ENCODE measurements at regions not wholly inside any gene's neighbourhood (a gene's known extent, or its start where the extent isn't known, plus 50 kb on each side); places are given as distances from the start of the nearest gene placed in this dataset.
"Not testable (repeated sequence)": the region's sequence is repeated elsewhere in the genome, so short reads cannot be mapped to it uniquely, and the experiment has no call there.

- no peak for DNase-seq
Observed at GRCh38 chr5:14054111-14054854, 88.9 kb upstream of the TRIO start.

DNA sequence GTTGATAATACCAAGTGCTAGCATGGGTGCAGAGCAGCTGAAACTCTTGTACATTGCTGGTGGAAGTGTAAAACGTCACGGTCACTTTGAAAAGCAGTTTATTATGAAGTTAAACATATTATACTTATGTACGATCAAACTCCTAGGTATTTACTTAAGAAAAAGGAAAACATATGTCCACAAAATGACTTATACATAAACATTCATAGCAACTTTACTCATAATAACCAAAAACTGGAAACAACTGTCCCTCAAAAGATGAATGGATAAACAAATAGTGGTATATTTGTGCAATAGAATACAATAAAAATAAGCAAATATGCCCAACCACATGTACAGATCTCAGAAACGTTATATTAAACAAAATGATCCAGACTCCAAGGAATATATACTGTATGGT is 92.3 kb upstream of the TRIO start:
- DNase-seq: no peak

- no peak for DNase-seq
Observed at GRCh38 chr5:14048434-14048833, 94.7 kb upstream of the TRIO start.

DNA sequence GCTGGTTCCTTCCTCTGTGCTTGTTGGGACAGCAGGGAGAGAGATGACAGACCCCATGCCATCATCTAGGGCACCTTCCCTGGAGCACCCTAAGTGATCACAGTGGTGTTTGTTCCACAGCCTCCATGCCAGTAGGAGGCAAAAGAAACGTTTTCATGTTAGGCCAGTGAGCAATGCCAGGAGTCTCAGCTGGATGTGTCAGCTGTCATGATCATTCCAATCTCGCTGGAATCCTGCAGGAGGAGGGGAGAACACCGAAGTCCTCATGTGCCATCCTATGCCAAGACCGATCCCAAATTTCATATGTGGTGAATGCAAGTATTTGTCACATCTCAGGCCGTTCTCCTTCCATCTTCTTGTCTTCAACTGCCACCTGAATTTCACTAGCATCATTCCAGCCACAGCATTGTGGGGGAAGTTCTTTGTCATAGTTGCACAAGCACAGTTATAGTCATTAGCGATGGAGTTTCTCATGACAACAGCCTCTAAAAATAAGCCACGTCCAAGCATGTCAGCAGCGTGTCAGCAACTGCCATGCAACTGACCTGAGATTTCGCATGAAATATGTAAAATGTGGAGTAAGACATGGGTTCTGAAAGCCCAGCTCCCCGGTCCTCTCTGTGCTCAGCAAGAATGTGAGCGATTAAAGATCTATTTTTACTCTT is 97.2 kb upstream of the DNAH5 start:
- no peak for DNase-seq

DNA sequence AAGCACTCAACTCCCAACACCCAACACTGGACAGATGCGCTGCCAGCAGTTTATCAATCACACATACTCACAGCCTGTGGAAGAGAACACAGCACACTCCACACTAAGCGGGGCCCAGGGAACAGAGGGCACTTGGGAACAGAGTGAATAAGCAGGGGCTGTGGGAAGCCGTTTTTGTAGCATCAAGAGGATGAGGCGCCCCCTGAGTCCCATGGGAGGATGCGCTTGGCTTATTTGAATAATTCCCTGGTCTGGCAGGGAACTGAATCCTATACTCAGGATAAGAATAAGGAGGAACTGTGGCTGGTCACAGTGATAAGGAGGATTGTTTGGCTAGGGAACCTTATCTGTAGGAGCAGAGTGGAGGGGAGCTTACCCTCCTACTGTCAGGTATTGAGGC is 96.1 kb upstream of the DNAH5 start:
- DNase-seq: no peak

DNA sequence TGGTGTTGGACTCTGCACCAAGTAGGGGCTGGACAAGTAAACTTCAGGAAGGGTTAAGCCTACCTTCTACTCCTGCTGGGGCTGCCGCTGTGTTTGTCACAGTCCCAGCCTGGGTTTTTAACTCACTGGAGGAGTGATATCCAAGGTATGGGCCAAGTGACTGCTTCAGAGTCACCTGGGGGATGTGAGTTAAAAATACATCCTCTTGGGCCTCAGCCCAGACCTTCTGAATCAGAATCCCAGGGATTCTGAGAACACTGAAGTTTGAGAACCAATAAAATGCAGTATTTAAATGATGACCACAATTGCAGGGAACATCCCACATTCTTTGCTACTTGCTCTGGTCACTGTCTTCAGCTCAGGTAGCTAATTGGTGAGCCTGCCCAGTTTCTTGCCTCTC is 95.1 kb upstream of the DNAH5 start:
- no peak for DNase-seq

DNA sequence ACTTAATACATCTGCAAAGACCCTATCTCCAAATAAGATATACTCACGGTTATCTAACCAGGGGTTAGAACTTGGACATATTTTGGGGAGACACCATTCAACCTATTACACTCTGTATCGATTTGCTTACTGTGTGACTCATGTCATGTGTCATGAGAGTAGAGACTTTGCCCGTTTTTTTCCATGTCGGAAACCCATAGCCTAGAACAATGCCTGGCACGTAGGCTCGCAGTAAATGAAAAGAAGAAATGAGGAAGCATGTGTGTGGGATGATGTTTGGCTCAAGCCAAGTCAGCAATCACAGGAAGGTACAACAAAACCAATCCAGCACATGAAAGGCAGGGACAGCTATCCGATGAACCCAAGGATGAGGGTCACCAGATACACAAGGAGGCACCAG is 94.6 kb upstream of the DNAH5 start:
- DNase-seq: no peak

GRCh38 chr5:14038341-14038959 is 94.0 kb upstream of the DNAH5 start:
- DNase-seq: no peak

- no peak for DNase-seq
Observed at GRCh38 chr5:14036947-14037346, 92.5 kb upstream of the DNAH5 start.

- DNase-seq: no peak
Observed at GRCh38 chr5:14036514-14036913, 92.0 kb upstream of the DNAH5 start.

GRCh38 chr5:14035859-14036503 is 91.5 kb upstream of the DNAH5 start:
- DNase-seq: peak; percentile 37 to 64

DNA sequence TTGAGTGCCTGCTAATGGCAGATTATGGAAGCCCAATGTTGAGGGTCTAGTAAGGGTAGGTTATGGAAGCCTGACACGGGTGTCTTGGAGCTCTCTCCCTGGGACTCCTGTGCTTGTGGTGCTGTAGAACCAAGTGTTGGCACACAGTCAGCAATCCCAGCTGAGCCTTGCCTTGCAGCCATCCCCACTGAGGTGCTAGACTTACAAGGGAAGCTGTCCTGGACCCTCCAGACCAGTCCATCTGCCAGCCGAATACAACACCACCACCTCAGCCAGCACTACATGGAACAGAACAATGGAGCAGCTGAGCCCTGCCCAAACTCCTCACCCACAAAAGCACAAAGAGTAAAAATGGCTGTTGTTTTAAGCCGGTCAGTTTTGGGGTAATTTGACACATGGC is 90.5 kb upstream of the DNAH5 start:
- peak in 1 of 2 experiments; percentile 30 for DNase-seq

DNA sequence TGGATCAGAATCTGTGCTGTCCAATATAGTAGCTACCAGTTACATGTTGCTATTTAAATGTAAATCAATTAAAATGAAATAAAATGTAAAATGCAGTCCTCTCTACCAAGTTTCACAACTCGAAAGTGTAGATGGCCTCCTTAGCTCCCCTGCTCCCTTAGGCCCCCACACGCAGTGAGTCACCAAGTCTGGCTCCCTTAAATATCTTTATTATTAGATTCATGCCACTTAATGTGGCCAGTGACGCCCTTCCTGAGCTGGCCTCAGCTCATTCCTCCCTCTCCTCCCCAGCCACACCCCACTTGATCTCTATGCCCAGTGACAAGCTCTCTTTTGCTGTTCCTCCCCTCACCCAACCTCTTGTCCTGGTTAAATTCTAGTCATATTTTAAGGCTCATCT is 88.4 kb upstream of the DNAH5 start:
- DNase-seq: no peak

- no peak for DNase-seq
Observed at GRCh38 chr5:14028938-14029584, 84.6 kb upstream of the DNAH5 start.

- no peak for DNase-seq
Observed at GRCh38 chr5:14028188-14028587, 83.7 kb upstream of the DNAH5 start.

DNA sequence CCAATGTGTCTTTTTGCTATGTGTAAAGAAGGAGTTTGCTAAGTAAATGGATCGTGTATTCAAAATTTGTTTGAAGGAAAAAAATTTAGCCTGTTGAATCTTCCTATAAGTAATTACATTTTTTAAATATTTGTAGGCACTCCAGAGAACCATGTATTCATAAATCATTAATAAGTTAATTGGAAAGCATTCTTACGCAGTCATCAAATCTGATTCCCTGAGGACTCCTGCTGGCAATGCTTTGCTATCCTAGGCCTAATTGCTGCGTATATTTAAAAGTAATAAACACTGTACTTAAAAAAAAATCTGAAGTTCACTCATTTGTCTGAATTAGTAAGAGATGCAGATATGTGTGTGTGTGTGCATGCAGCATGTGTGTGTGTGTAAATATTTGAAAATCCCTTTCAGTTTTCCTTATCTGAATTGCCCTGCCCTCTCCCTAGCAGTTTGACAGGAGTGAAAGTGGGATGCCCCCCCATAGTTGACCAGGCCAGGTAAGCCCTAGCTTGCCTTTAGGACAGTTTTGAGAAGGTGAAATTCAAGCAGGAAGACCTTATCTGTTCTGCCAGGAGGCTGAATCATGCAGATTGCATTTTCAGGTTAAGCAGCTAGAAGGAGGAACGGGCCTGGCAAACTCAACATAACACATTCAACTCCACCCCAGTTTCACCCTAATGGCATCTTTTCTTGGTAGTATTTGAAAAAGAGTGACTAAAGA is 81.2 kb upstream of the DNAH5 start:
- DNase-seq: no peak

DNA sequence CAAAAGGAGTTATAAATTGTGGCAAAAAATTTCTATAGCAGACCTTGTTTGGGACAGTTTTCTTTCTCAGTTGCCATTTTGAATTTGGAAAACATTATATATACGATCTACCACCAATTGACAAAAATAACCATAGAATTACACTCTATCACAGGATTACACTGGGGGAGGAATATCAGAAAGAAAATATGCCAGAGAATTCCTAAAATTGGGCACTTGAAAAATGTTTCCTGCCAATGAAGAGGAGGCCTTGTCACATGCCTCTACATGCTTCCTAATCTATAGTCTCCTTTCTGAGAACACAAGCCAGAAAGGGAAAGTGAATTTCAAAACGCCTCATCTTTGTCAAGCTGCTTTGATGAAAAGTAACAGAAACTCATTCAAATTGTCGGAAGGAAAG is 78.5 kb upstream of the DNAH5 start:
- no peak for DNase-seq

GRCh38 chr5:14020944-14021343 is 76.5 kb upstream of the DNAH5 start:
- not testable (repeated sequence) for DNase-seq

DNA sequence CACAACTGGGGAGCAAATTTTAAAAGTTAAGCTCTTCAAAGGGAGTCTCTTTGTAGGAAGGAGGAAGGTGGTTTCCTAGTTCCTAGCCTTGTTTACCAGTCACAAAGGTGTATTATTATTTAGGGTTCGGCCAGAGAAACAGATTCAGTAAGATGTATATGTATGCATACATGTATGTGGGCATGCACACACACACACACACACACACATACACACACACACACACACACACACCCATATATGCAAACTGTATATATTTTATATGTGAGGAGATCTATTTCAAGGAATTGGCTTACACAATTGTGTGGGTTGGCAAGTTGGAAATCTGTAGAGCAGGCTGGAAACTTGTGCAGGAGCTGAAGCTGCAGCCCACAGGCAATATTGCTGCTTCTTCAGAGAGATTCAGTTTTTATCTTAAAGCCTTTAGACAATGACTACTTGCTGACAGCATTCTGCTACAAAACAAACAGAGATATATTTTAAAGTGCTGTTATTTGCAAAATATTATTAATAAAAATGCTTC is 75.3 kb upstream of the DNAH5 start:
- DNase-seq: no peak

DNA sequence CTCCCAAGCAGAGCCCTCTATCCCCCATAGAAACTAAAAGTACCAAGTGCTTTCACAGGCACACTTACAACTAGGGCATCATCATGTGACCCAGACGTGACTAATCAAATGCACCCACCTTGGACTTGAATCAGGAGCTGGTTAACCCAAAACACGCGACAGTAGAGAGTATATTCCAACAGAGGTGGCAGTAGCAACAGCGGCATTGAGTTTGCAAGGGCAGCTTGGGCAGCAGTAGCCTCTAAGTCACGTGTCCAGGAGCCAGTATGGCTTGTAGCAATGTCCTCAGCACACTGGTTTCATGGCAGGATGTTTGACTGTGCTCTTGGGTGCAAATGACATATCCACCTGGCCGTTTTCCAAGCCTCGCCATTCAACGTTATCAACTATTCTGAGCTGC is 73.4 kb upstream of the DNAH5 start:
- DNase-seq: no peak

DNA sequence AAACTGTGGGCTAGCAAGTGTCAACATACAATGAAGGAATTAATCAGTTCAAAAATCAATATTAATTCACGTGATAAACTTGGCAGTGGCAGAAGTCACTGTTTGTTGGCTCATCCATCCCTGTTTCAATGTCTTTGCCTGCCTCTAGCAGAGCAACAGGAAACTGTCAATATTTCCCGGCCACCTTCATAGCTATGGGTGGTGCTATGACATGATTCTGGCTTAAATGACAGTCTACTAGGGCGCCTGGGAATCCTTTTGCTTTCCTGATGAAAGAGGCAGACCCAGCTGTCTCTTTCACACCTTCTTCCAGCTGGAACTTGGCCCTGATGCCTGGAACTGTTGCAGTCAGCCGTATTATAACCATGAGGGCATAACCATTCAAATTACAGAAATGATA is 72.1 kb upstream of the DNAH5 start:
- DNase-seq: peak; percentile 19 to 72
